ENCODE measurements at regions not wholly inside any gene's neighbourhood (a gene's known extent, or its start where the extent isn't known, plus 50 kb on each side); places are given as distances from the start of the nearest gene placed in this dataset.
A peak's percentile ranks its signal among the peaks of the same experiment; 100 is the strongest.

- DNase-seq: no peak
Measured at GRCh38 chr2:100766806-100767205, 53.1 kb upstream of the NPAS2 start.

- DNase-seq: peak; percentile 34
Measured at GRCh38 chr2:100767224-100767653, 52.7 kb upstream of the NPAS2 start.

DNA sequence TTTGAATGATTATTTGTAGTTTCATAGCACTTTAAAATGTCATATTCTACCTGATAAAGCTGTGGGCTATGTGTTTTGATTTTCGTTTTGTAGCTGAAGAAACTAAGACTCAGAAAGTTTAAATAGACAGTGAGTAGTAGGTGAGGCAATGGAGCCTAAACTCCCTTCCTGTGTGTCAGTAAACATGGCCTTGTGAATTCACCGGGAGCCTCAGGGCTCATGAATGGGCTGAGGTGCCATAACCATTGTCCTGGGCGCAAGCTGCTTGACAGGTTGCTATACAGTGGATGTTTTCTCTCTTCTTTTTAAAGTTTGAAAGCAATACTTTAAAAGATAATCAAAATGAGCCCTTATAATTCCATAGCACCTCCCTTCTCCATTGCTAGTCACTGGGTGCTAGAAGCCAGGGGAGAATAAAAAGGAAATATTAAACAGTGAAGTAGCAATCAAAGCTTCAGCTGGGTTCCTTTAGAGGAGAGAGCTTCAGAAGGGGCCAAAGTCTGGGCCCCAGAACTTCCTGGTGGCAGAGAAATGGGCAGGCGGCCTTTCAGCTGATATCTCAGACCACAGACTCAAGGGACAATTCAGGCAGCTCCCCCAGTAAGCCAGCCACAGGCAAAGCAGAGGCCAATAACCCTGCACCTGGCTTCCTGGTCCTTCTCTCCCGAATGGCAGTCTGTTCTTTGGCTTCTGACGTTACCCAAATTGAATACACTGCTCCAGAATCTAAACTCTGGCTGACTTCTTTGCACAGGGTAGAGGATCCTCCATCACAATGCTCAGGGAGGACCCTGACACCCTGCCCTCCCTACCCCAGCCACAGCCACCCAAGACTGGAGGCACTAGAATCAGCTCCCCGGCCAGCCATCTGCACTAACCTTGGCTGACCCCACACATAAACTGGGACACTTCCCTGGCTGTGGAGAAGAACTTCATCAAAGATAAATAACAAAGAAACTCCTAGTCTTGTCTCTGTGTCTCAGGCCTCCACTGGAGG lies 51.8 kb upstream of the NPAS2 start:
- DNase-seq: no peak

Measured in kidney glomerular epithelial cell (primary cell).